IMR-90 (cell line): ENCODE measurements at regions not wholly inside any gene's neighbourhood (a gene's known extent, or its start where the extent isn't known, plus 50 kb on each side); places are given as distances from the start of the nearest gene placed in this dataset.

ENCODE experiments used
- ATAC-seq: fragments of 200-7000 bp; cut with Tn5 transposase; 2 replicates; pipeline ENCODE4 v1.9.1; 2020; ENCODE audit warnings: low read depth, mild to moderate bottlenecking, moderate library complexity
- BruUV-seq: library from RNA; stranded (reverse); fragments of 400-500 nt; replicated peaks from 2 replicates; lab custom pipeline; 2021; lab: Mats Ljungman, UMichigan
- CTCF ChIA-PET: fragments of 300-600 bp; formaldehyde crosslinking; extraction: SDS; loops from one replicate; lab custom pipeline; 2021; ENCODE audit warnings: antibody characterized with exemption; lab: Yijun Ruan, JAX
- POLR2A ChIA-PET: fragments of 300-600 bp; sonication (Branson Sonifier 250); formaldehyde crosslinking; loops from one replicate; lab custom pipeline; 2022; ENCODE audit warnings: antibody characterized with exemption; ENCODE audit not compliant: unreplicated experiment; lab: Charles Lee
- DNase-seq: peaks from one replicate; pipeline ENCODE4 v3.0.0; 2013
- H2AFZ ChIP-seq: replicated peaks from 2 replicates; pipeline ENCODE3; 2013; ENCODE audit warnings: low read length, mild to moderate bottlenecking; ENCODE audit not compliant: poor library complexity
- H2AK5ac ChIP-seq: 2 replicates; pipeline ENCODE4 v1.6.1; 2013; ENCODE audit warnings: low read depth, low read length, inconsistent platforms
- H2AK9ac ChIP-seq: replicated peaks from 2 replicates; pipeline ENCODE3; 2013; ENCODE audit warnings: mild to moderate bottlenecking, low read depth, low read length, moderate library complexity; ENCODE audit not compliant: poor library complexity
- H2BK120ac ChIP-seq: 2 replicates; pipeline ENCODE4 v1.6.1; 2013; ENCODE audit warnings: low read depth, low read length, inconsistent platforms
- H2BK15ac ChIP-seq: 3 replicates; pipeline ENCODE4 v1.6.1; 2013; ENCODE audit warnings: low read depth, low read length, inconsistent platforms
- H2BK20ac ChIP-seq: 2 replicates; pipeline ENCODE4 v1.6.1; 2013; ENCODE audit warnings: low read depth, mild to moderate bottlenecking, inconsistent platforms, low read length, moderate library complexity
- H2BK5ac ChIP-seq: 2 replicates; pipeline ENCODE4 v1.6.1; 2013; ENCODE audit warnings: mild to moderate bottlenecking, low read depth, low read length, inconsistent platforms; ENCODE audit not compliant: poor library complexity, severe bottlenecking
- H3K14ac ChIP-seq: replicated peaks from 2 replicates; pipeline ENCODE4 v1.6.1; 2013; ENCODE audit warnings: low read depth, low read length, inconsistent platforms
- H3K18ac ChIP-seq: 2 replicates; pipeline ENCODE4 v1.6.1; 2013; ENCODE audit warnings: low read depth, low read length, control low read depth
- H3K23ac ChIP-seq: 2 replicates; pipeline ENCODE4 v1.6.1; 2013; ENCODE audit warnings: low read depth, low read length, inconsistent platforms
- H3K27ac ChIP-seq: 2 replicates; pipeline ENCODE4 v1.5.1; 2013; ENCODE audit warnings: mild to moderate bottlenecking, control low read depth, low read length; ENCODE audit not compliant: insufficient read depth
- H3K27me3 ChIP-seq: 2 replicates; pipeline ENCODE4 v1.6.1; 2013; ENCODE audit warnings: low read length; ENCODE audit not compliant: control insufficient read depth, insufficient read depth
- H3K36me3 ChIP-seq: 2 replicates; pipeline ENCODE4 v1.6.1; 2013; ENCODE audit warnings: low read length, mixed read lengths; ENCODE audit not compliant: control insufficient read depth, insufficient read depth
- H3K4ac ChIP-seq: 2 replicates; pipeline ENCODE4 v1.6.1; 2013; ENCODE audit warnings: low read depth, low read length, inconsistent platforms
- H3K4me1 ChIP-seq: 2 replicates; pipeline ENCODE4 v1.6.1; 2013; ENCODE audit warnings: low read length, mixed read lengths; ENCODE audit not compliant: control insufficient read depth, insufficient read depth
- H3K4me2 ChIP-seq: 2 replicates; pipeline ENCODE4 v1.6.1; 2013; ENCODE audit warnings: low read depth, mild to moderate bottlenecking, control low read depth, low read length, moderate library complexity
- H3K4me3 ChIP-seq: 2 replicates; pipeline ENCODE4 v1.5.1; 2013; ENCODE audit warnings: low read depth, mild to moderate bottlenecking, control low read depth, low read length, moderate library complexity; ENCODE audit not compliant: insufficient read depth
- H3K56ac ChIP-seq: 2 replicates; pipeline ENCODE4 v1.6.1; 2013; ENCODE audit warnings: low read length, inconsistent platforms; ENCODE audit not compliant: insufficient read depth; ENCODE audit errors: extremely low read depth
- H3K79me1 ChIP-seq, 2 experiments: 2 replicates each; pipeline ENCODE4 v1.6.1; 2013; ENCODE audit warnings: low read length in 2 of 2, inconsistent platforms in 1 of 2, low read depth in 1 of 2
- H3K9ac ChIP-seq: 2 replicates; pipeline ENCODE4 v1.6.1; 2013; ENCODE audit warnings: low read depth, low read length, control low read depth
- H3K9me1 ChIP-seq: 2 replicates; pipeline ENCODE4 v1.6.1; 2013; ENCODE audit warnings: low read length, inconsistent platforms; ENCODE audit not compliant: insufficient read depth
- H3K9me3 ChIP-seq: 2 replicates; pipeline ENCODE4 v1.6.1; 2013; ENCODE audit warnings: low read length; ENCODE audit not compliant: control insufficient read depth, insufficient read depth
- H4K20me1 ChIP-seq: 2 replicates; pipeline ENCODE4 v1.6.1; 2013; ENCODE audit warnings: low read length, inconsistent platforms; ENCODE audit not compliant: insufficient read depth
- H4K5ac ChIP-seq: 2 replicates; pipeline ENCODE4 v1.6.1; 2013; ENCODE audit warnings: mild to moderate bottlenecking, low read depth, low read length, control low read depth
- H4K8ac ChIP-seq, 2 experiments: 2 replicates each; pipeline ENCODE4 v1.6.1; 2013; ENCODE audit warnings: low read depth in 2 of 2, low read length in 2 of 2, control low read depth in 1 of 2, inconsistent platforms in 1 of 2
- H4K91ac ChIP-seq: 2 replicates; pipeline ENCODE4 v1.6.1; 2013; ENCODE audit warnings: low read depth, low read length, inconsistent platforms; ENCODE audit not compliant: insufficient read depth
- CHD1 ChIP-seq: IDR thresholded peaks from 2 replicates; pipeline ENCODE4 v1.6.1; 2012; ENCODE audit warnings: low read depth, low read length, improper control_type of control experiment
- dilution Hi-C: fragments of 300-500 bp; cut with HindIII; formaldehyde crosslinking; loops from one replicate; pipeline ENCODE4 v1.14.3; 2018; ENCODE audit warnings: low sequenced_read_pairs; ENCODE audit not compliant: unreplicated experiment
- in situ Hi-C: fragments of 300-500 bp; cut with MboI; formaldehyde crosslinking; loops from 3 replicates; pipeline ENCODE4 v1.14.3; 2019; ENCODE audit warnings: low sequenced_read_pairs, inconsistent platforms, mixed read lengths
- intact Hi-C: fragments of 100-400 bp; cut with micrococcal nuclease; formaldehyde crosslinking; loops from 2 replicates; pipeline ENCODE4 v1.10.0; 2022

- Histone ChIP-seq H4K20me1 (no peaks in the 10 kb centered on the region), H3K9me1 (no peaks in the 10 kb centered on the region), H3K4ac (no peak overlapping the region), H2BK20ac (no peak overlapping the region), H3K27me3 (no peaks in the 10 kb centered on the region), H2AK9ac (no peak overlapping the region), H3K9ac (no peak overlapping the region), H2BK15ac (no peak overlapping the region), H3K4me2 (no peak overlapping the region), H4K8ac (no peak overlapping the region), H3K23ac (no peak overlapping the region), H3K9me3 (peaks cover 2% of the 10 kb centered on the region; the same call in 1 of the 2 replicates), H2AK5ac (no peak overlapping the region), H2AFZ (no peak overlapping the region), H4K91ac (no peak overlapping the region), H2BK5ac (no peak overlapping the region), H3K4me1 (no peaks in the 10 kb centered on the region), H3K56ac (no peak overlapping the region), H3K18ac (no peak overlapping the region), H3K14ac (no peak overlapping the region), H3K36me3 (no peaks in the 10 kb centered on the region), H3K4me3 (no peak overlapping the region), H3K27ac (no peak overlapping the region), H2BK120ac (no peak overlapping the region), H4K5ac (no peak overlapping the region), H3K79me1 (no peaks in the 10 kb centered on the region)
- ATAC-seq, result no peak
- DNase-seq, result no peak
- in situ Hi-C loops, result no loop called here
- intact Hi-C loops, result no loop called here
- dilution Hi-C loops, result no loop called here
- TF ChIP-seq CHD1, result no peak
- ChIA-PET POLR2A (no interaction called here), CTCF (no interaction called here)
- no TSS peak for BruUV-seq
These were observed 626.2 kb downstream of the IGSF11 start for GRCh38 chr3:118408431-118408830.
